Natural killer cell (primary cell): ENCODE measurements at regions not wholly inside any gene's neighbourhood (a gene's known extent, or its start where the extent isn't known, plus 50 kb on each side); places are given as distances from the start of the nearest gene placed in this dataset.
A peak's percentile ranks its signal among the peaks of the same experiment; 100 is the strongest.

ENCODE experiments used
- ATAC-seq, 3 donors: fragments of 150-1000 bp in 2 of 3; fragments of 200-7000 bp in 1 of 3; cut with Tn5 transposase; 1 replicate in 1 of 3; 2 replicates in 2 of 3; pipeline ENCODE4 v1.10.0; 2021; ENCODE audit warnings: mild to moderate bottlenecking in 2 of 3, moderate library complexity in 2 of 3
- DNase-seq, 2 donors: peaks; one replicate each; pipeline versions ENCODE4 v3.0.0 to v3.0.0-alpha.2; 2013 to 2021; ENCODE audit warnings: mixed read lengths in 1 of 2
- H3K27ac ChIP-seq: one replicate; pipeline ENCODE4 v1.5.1; 2013; ENCODE audit warnings: mild to moderate bottlenecking, low read length
- H3K27me3 ChIP-seq: one replicate; pipeline ENCODE4 v1.6.1; 2013; ENCODE audit warnings: low read length; ENCODE audit not compliant: control insufficient read depth, insufficient read depth
- H3K36me3 ChIP-seq: one replicate; pipeline ENCODE4 v1.6.1; 2013; ENCODE audit warnings: low read length; ENCODE audit not compliant: control insufficient read depth, insufficient read depth
- H3K4me1 ChIP-seq: one replicate; pipeline ENCODE4 v1.6.1; 2013; ENCODE audit warnings: low read length; ENCODE audit not compliant: control insufficient read depth, insufficient read depth
- H3K4me3 ChIP-seq: one replicate; pipeline ENCODE4 v1.5.1; 2013; ENCODE audit warnings: low read length
- H3K9me3 ChIP-seq: one replicate; pipeline ENCODE4 v1.6.1; 2013; ENCODE audit warnings: low read length; ENCODE audit not compliant: control insufficient read depth, insufficient read depth
- H3K27ac Mint-ChIP-seq, 2 donors: one replicate each; pipeline ENCODE4 v1.8.0; 2022; ENCODE audit warnings: mild to moderate bottlenecking in 2 of 2, mixed read lengths in 2 of 2, moderate library complexity in 1 of 2
- H3K27me3 Mint-ChIP-seq, 2 donors: one replicate each; pipeline ENCODE4 v1.8.0; 2022; ENCODE audit warnings: low read depth in 2 of 2, mixed read lengths in 2 of 2
- H3K36me3 Mint-ChIP-seq: one replicate; pipeline ENCODE4 v1.8.0; 2022; ENCODE audit warnings: mixed read lengths
- H3K4me1 Mint-ChIP-seq, 2 donors: one replicate each; pipeline ENCODE4 v1.8.0; 2022; ENCODE audit warnings: mixed read lengths in 2 of 2
- H3K4me3 Mint-ChIP-seq: one replicate; pipeline ENCODE4 v1.8.0; 2022; ENCODE audit warnings: mild to moderate bottlenecking, moderate library complexity, mixed read lengths
- H3K9me3 Mint-ChIP-seq, 2 donors: one replicate each; pipeline ENCODE4 v1.8.0; 2022; ENCODE audit warnings: mixed read lengths in 2 of 2
- WGBS: methylation state at CpG from one replicate; pipeline ENCODE4 v1.1.7; 2013; ENCODE audit warnings: missing lambda C conversion rate; ENCODE audit not compliant: insufficient coverage; 5-methylcytosine and 5-hydroxymethylcytosine counted together
- intact Hi-C: fragments of 100-400 bp; cut with micrococcal nuclease; formaldehyde crosslinking; loops from one replicate; pipeline ENCODE4 v1.14.2; 2022
- TF ChIP-seq, protein P1 (sequence below): fragments of 200-600 bp; IDR thresholded peaks from one replicate; pipeline ENCODE4 v1.8.0; 2022; ENCODE audit warnings: antibody characterized with exemption

- Mint-ChIP-seq H3K9me3 (no peaks in the 10 kb centered on the region), H3K27me3 (no peaks in the 10 kb centered on the region), H3K36me3 (no peaks in the 10 kb centered on the region), H3K4me1 (no peaks in the 10 kb centered on the region), H3K4me3 (no peak overlapping the region), H3K27ac (no peak overlapping the region)
- Histone ChIP-seq H3K4me3 (no peak overlapping the region), H3K9me3 (no peaks in the 10 kb centered on the region), H3K27me3 (no peaks in the 10 kb centered on the region), H3K4me1 (no peaks in the 10 kb centered on the region), H3K27ac (no peak overlapping the region), H3K36me3 (no peaks in the 10 kb centered on the region)
- ATAC-seq: no peak
- no peak for DNase-seq
- intact Hi-C loops: no loop called here
- 88% methylated on average over 2 of the region's 2 CpGs for WGBS
- TF ChIP-seq, protein P1, sequence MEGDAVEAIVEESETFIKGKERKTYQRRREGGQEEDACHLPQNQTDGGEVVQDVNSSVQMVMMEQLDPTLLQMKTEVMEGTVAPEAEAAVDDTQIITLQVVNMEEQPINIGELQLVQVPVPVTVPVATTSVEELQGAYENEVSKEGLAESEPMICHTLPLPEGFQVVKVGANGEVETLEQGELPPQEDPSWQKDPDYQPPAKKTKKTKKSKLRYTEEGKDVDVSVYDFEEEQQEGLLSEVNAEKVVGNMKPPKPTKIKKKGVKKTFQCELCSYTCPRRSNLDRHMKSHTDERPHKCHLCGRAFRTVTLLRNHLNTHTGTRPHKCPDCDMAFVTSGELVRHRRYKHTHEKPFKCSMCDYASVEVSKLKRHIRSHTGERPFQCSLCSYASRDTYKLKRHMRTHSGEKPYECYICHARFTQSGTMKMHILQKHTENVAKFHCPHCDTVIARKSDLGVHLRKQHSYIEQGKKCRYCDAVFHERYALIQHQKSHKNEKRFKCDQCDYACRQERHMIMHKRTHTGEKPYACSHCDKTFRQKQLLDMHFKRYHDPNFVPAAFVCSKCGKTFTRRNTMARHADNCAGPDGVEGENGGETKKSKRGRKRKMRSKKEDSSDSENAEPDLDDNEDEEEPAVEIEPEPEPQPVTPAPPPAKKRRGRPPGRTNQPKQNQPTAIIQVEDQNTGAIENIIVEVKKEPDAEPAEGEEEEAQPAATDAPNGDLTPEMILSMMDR: no peak
These were observed 199.4 kb upstream of the SLC24A2 start for GRCh38 chr9:19988281-19988680.

DNA sequence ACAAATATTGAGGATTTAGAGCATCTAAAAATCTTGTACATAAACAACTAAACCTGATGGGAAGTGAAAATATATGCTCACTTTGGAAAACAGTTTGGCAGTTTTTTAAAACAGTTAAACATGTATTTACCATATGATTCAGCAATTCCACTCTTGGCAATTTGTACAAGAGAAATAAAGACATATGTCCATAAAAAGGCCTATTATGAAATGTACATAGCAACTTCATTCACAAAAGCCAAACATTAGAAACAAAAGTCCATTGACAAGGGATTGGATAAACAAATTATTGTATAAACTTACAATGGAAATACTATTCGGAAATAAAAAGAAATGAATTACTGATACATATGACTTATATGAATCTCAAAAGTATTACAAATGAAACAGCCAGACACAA is 196.2 kb upstream of the SLC24A2 start:
- ATAC-seq (no peak), DNase-seq (no peak)
- Histone ChIP-seq H3K4me3 (no peak overlapping the region), H3K4me1 (no peaks in the 10 kb centered on the region), H3K9me3 (no peaks in the 10 kb centered on the region), H3K36me3 (no peaks in the 10 kb centered on the region), H3K27ac (no peak overlapping the region), H3K27me3 (no peaks in the 10 kb centered on the region)
- Mint-ChIP-seq H3K9me3 (no peaks in the 10 kb centered on the region), H3K36me3 (no peaks in the 10 kb centered on the region), H3K27me3 (peaks cover 0 to 11% of the 10 kb centered on the region in 2 donors), H3K4me1 (no peaks in the 10 kb centered on the region), H3K27ac (no peak overlapping the region), H3K4me3 (no peak overlapping the region)
- intact Hi-C loops: no loop called here
- TF ChIP-seq, protein P1: no peak
- WGBS: no CpG with 5 or more reads among the region's 1 CpG

- no peaks in the 10 kb centered on the region for H3K9me3 Mint-ChIP-seq
- no peaks in the 10 kb centered on the region for H3K36me3 Mint-ChIP-seq
- Histone ChIP-seq H3K36me3 (no peaks in the 10 kb centered on the region), H3K4me3 (no peak overlapping the region), H3K4me1 (no peaks in the 10 kb centered on the region), H3K27me3 (no peaks in the 10 kb centered on the region), H3K27ac (no peak overlapping the region), H3K9me3 (no peaks in the 10 kb centered on the region)
- peak in 1 of 2 donors; percentile 29 for DNase-seq
- TF ChIP-seq, protein P1: no peak
- peaks cover 4 to 5% of the 10 kb centered on the region in 2 donors for H3K4me1 Mint-ChIP-seq
- intact Hi-C loops: no loop called here
- no peak overlapping the region for H3K27ac Mint-ChIP-seq
- no peak overlapping the region for H3K4me3 Mint-ChIP-seq
- H3K27me3 Mint-ChIP-seq: peaks cover 0 to 2% of the 10 kb centered on the region in 2 donors
- peak in 1 of 3 donors; percentile 28 for ATAC-seq
These were observed 187.4 kb upstream of the SLC24A2 start for GRCh38 chr9:19976226-19976625.

DNA sequence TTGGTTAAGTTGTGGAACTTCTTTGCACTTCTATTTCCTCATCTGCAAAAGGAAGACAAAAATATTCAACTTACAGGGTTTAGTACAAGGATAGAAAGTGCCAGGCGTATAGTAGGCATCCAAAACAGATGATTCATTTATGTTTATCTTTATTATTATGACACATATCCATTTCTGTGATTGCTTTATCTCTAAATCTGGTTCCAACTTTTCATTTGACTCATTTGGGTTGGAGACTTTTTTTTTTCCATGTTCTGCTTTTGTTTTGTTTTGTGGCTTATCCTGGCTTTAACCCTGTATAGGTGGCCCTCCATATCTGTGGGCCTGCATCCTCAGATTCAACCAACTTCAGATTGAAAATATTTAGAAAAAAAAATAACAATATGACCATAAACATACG is 186.7 kb upstream of the SLC24A2 start:
- WGBS: 67% methylated on average over 1 of the region's 2 CpGs
- intact Hi-C loops: no loop called here
- H3K4me1 ChIP-seq: no peaks in the 10 kb centered on the region
- H3K4me3 ChIP-seq: no peak overlapping the region
- H3K27me3 ChIP-seq: no peaks in the 10 kb centered on the region
- Mint-ChIP-seq H3K27ac (no peak overlapping the region), H3K4me1 (peaks cover 4 to 5% of the 10 kb centered on the region in 2 donors), H3K36me3 (no peaks in the 10 kb centered on the region), H3K27me3 (peaks cover 0 to 2% of the 10 kb centered on the region in 2 donors), H3K4me3 (no peak overlapping the region), H3K9me3 (no peaks in the 10 kb centered on the region)
- ATAC-seq: no peak
- H3K9me3 ChIP-seq: no peaks in the 10 kb centered on the region
- H3K27ac ChIP-seq: no peak overlapping the region
- TF ChIP-seq, protein P1: no peak
- DNase-seq: no peak
- no peaks in the 10 kb centered on the region for H3K36me3 ChIP-seq
